ENCODE measurements at regions not wholly inside any gene's neighbourhood (a gene's known extent, or its start where the extent isn't known, plus 50 kb on each side); places are given as distances from the start of the nearest gene placed in this dataset.

DNA sequence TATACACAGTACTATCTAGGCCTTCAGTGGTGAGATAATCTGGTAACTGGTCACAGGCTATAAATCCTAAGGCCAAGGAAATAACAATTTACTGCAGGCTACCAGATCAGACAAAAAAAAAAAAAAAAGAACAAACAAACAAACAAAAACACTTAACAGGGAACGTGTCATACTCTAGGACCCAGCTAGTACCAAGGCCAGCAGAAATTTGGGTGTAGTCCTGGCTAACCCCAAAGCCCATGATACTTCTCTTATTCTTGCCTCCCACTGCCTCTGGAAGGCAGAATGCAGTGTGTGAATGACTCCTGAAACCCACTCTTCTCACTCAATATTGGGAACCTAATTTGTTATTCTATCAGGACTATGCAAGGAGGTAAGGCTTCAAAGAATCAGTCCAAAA is 53.7 kb upstream of the ST3GAL6 start:
- TF ChIP-seq CTCF (conservative IDR thresholded peaks at IDR 0.05; ENCODE audit: low read depth, low read length) = no peak
- TF ChIP-seq POLR2A (IDR thresholded peaks at IDR 0.05; ENCODE audit: low read depth, low read length) = no peak
- no peak for TF ChIP-seq CEBPB (IDR thresholded peaks at IDR 0.05; ENCODE audit: low read depth, low read length)
- no peak for TF ChIP-seq RFX5 (IDR thresholded peaks at IDR 0.05; ENCODE audit: low read depth, low read length)
- TF ChIP-seq RAD21 (IDR thresholded peaks at IDR 0.05; ENCODE audit: low read length) = no peak
- no peak for TF ChIP-seq RCOR1 (IDR thresholded peaks at IDR 0.05; ENCODE audit: insufficient replicate concordance, low read length)
- no peak for TF ChIP-seq CHD1 (IDR thresholded peaks at IDR 0.05; ENCODE audit: low read depth, low read length)
- TF ChIP-seq MXI1 (IDR thresholded peaks at IDR 0.05; ENCODE audit: borderline replicate concordance, low read depth, low read length) = no peak
- no peak for TF ChIP-seq USF2 (IDR thresholded peaks at IDR 0.05; ENCODE audit: low read depth, low read length)
- no peak for TF ChIP-seq MAZ (IDR thresholded peaks at IDR 0.05; ENCODE audit: borderline replicate concordance, low read depth, low read length)
- TF ChIP-seq BHLHE40 (IDR thresholded peaks at IDR 0.05; ENCODE audit: low read depth, low read length) = no peak
- no peak for TF ChIP-seq NFE2L2 (IDR thresholded peaks at IDR 0.05; ENCODE audit: low read depth, low read length)
